ENCODE measurements at regions not wholly inside any gene's neighbourhood (a gene's known extent, or its start where the extent isn't known, plus 50 kb on each side); places are given as distances from the start of the nearest gene placed in this dataset.

DNA sequence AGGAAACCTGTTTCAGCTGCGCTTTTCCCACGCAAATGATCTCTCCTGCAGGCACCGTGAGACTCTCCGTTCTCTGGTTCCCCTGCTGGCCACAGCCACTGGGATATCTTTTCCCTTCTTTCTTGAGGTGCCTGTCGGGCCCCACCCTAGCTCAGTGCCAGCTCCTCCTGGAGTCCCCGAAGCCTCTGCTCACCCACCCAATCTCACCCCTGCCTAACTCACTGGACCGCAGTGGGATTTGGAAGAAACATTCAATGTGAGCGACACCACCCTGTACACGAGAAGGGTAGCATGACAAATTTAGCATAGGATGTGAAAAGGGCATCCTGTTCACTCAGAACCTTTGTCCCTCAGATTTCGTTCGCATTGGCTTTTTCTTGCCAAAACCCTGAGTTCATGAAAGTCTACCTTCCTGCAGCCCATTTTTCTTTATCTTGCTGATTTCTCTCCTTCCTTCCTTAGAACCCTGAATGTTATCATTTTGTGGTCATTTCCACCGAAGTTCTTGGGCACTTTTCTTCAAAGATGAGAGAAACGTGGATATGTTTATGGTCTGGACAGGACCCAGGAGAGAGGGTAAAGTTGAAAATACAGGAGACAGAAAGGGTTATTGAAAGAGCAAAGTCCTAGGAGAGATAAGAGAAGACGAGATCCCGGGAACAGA is 63.6 kb upstream of the ELK3 start:
- no peaks in the 10 kb centered on the region for H3K27me3 ChIP-seq (ENCODE audit: control insufficient read depth in 1 of 2, insufficient read depth in 2 of 2, low read length in 2 of 2)
- H3K36me3 ChIP-seq (ENCODE audit: control insufficient read depth in 2 of 2, insufficient read depth in 2 of 2, low read length in 1 of 2) = no peaks in the 10 kb centered on the region
- H3K27ac ChIP-seq (ENCODE audit: low read depth in 2 of 2, low read length in 1 of 2) = no peak overlapping the region

DNA sequence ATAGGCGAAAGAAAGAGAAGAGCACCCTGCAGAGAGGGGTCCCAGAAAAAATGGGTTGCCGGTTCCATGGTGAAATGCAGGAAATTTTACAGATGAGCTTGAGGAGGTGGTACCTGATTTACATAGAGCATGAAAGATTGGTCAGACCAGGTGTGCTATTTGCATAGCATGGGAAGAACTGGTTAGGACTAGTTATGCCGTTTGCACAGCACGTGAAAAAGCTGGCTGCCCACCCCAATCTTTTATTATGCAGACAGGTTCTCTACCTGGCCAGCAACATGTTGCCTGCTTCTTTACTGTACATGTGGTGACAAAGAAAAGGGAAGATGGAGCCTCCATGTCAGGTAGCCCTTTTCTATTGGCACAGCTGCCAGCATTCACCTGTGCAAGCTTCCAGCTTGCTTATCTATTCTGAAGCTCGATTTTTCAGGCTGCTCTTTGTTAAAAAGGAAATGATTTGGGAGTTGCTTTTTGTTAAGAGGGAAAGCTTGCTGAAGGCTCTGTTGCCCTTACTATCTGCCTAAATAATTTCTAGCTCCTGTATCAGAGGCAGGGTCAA is 62.9 kb upstream of the ELK3 start:
- Histone ChIP-seq H3K4me1 (ENCODE audit: control insufficient read depth in 2 of 2, insufficient read depth in 2 of 2, low read length in 1 of 2) (peaks cover 0 to 4% of the 10 kb centered on the region in 2 donors), H3K4me3 (ENCODE audit: low read depth in 1 of 2, low read length in 2 of 2) (no peak overlapping the region), H3K27ac (ENCODE audit: low read depth in 2 of 2, low read length in 1 of 2) (no peak overlapping the region), H3K9me3 (ENCODE audit: control insufficient read depth in 2 of 2, insufficient read depth in 1 of 2, low read depth in 1 of 2, low read length in 1 of 2) (no peaks in the 10 kb centered on the region), H3K36me3 (ENCODE audit: control insufficient read depth in 2 of 2, insufficient read depth in 2 of 2, low read length in 1 of 2) (no peaks in the 10 kb centered on the region), H3K27me3 (ENCODE audit: control insufficient read depth in 1 of 2, insufficient read depth in 2 of 2, low read length in 2 of 2) (no peaks in the 10 kb centered on the region)
- 40 to 48% methylated on average over 5 of the region's 5 CpGs for WGBS, 2 donors

More for the DNA sequence above, 63.6 kb upstream of the ELK3 start:
- H3K4me1 ChIP-seq (ENCODE audit: control insufficient read depth in 2 of 2, insufficient read depth in 2 of 2, low read length in 1 of 2) = no peaks in the 10 kb centered on the region
- H3K9me3 ChIP-seq (ENCODE audit: control insufficient read depth in 2 of 2, insufficient read depth in 1 of 2, low read depth in 1 of 2, low read length in 1 of 2) = no peaks in the 10 kb centered on the region
- H3K4me3 ChIP-seq (ENCODE audit: low read depth in 1 of 2, low read length in 2 of 2) = no peak overlapping the region
- WGBS, 2 donors = 70 to 73% methylated on average over 15 of the region's 15 CpGs

DNA sequence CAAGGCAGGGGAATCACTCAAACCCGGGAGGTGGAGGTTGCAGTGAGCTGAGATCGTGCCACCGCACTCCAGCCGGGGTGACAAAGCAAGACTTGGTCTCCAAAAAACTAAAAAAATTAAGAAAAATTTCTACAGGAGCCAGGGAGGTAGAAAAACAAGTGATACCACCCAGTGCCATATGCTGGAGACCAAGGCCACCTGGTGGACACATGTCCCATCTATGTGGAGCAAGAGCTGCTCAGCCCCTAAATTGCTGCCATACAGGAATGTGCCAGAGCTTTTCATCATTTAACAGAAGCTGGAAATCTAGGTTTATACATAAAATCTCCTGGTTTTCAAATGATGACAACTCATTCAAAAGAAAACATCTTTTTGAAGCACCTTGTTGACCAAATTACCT is 61.4 kb upstream of the ELK3 start:
- Histone ChIP-seq H3K36me3 (ENCODE audit: control insufficient read depth in 2 of 2, insufficient read depth in 2 of 2, low read length in 1 of 2) (no peaks in the 10 kb centered on the region), H3K27me3 (ENCODE audit: control insufficient read depth in 1 of 2, insufficient read depth in 2 of 2, low read length in 2 of 2) (no peaks in the 10 kb centered on the region), H3K4me3 (ENCODE audit: low read depth in 1 of 2, low read length in 2 of 2) (no peak overlapping the region), H3K4me1 (ENCODE audit: control insufficient read depth in 2 of 2, insufficient read depth in 2 of 2, low read length in 1 of 2) (peaks cover 0 to 5% of the 10 kb centered on the region in 2 donors), H3K27ac (ENCODE audit: low read depth in 2 of 2, low read length in 1 of 2) (no peak overlapping the region), H3K9me3 (ENCODE audit: control insufficient read depth in 2 of 2, insufficient read depth in 1 of 2, low read depth in 1 of 2, low read length in 1 of 2) (no peaks in the 10 kb centered on the region)
- WGBS, 2 donors = 94 to 97% methylated on average over 4 of the region's 4 CpGs

DNA sequence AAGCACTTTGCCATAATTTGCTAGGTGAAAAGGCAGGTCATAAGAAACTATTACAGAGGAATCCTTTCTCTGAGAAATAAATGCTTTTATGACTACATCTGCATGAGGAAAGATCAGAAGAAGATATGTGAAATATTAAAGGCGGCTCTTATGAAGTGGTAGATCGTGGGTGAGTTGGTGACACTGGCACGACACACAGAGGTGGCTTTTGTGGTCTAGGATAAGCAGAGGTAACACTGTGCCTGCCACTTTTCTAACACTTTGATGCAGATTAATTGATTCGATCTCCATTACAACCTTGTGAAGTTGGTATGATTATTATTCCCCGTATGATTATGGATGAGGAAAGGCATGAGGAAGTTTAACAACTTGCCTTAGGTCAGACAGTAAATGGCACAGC is 60.0 kb upstream of the ELK3 start:
- peaks cover 0 to 5% of the 10 kb centered on the region in 2 donors for H3K4me1 ChIP-seq (ENCODE audit: control insufficient read depth in 2 of 2, insufficient read depth in 2 of 2, low read length in 1 of 2)
- no peak overlapping the region for H3K4me3 ChIP-seq (ENCODE audit: low read depth in 1 of 2, low read length in 2 of 2)
- no peaks in the 10 kb centered on the region for H3K9me3 ChIP-seq (ENCODE audit: control insufficient read depth in 2 of 2, insufficient read depth in 1 of 2, low read depth in 1 of 2, low read length in 1 of 2)
- H3K27ac ChIP-seq (ENCODE audit: low read depth in 2 of 2, low read length in 1 of 2) = no peak overlapping the region
- no peaks in the 10 kb centered on the region for H3K27me3 ChIP-seq (ENCODE audit: control insufficient read depth in 1 of 2, insufficient read depth in 2 of 2, low read length in 2 of 2)
- 76 to 82% methylated on average over 5 of the region's 5 CpGs for WGBS, 2 donors
- H3K36me3 ChIP-seq (ENCODE audit: control insufficient read depth in 2 of 2, insufficient read depth in 2 of 2, low read length in 1 of 2) = no peaks in the 10 kb centered on the region

DNA sequence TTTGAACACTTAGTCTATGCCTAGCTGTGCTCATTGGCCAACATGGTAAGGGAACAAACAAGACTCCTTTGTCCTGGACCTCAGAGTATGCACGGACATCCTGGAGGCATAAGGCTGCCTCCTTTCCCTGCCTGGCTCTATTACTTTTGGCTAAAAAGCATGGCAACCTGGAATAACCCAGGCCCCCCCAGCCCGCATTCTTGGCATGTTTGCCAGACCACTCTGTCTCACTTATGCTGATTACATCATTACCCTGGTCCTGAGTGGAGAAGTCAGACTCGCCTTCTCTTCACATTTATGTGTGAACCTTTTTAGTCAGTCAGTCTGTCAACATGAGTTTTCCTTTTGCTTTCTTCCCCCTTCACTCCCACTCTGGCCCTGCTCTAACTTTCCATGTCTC is 58.0 kb upstream of the ELK3 start:
- Histone ChIP-seq H3K4me3 (ENCODE audit: low read depth in 1 of 2, low read length in 2 of 2) (no peak overlapping the region), H3K27ac (ENCODE audit: low read depth in 2 of 2, low read length in 1 of 2) (peak overlapping the region; percentile 44 to 66), H3K36me3 (ENCODE audit: control insufficient read depth in 2 of 2, insufficient read depth in 2 of 2, low read length in 1 of 2) (no peaks in the 10 kb centered on the region), H3K9me3 (ENCODE audit: control insufficient read depth in 2 of 2, insufficient read depth in 1 of 2, low read depth in 1 of 2, low read length in 1 of 2) (no peaks in the 10 kb centered on the region), H3K4me1 (ENCODE audit: control insufficient read depth in 2 of 2, insufficient read depth in 2 of 2, low read length in 1 of 2) (peaks cover 0 to 5% of the 10 kb centered on the region in 2 donors), H3K27me3 (ENCODE audit: control insufficient read depth in 1 of 2, insufficient read depth in 2 of 2, low read length in 2 of 2) (no peaks in the 10 kb centered on the region)
- WGBS, 2 donors = 69 to 74% methylated on average over 3 of the region's 3 CpGs

DNA sequence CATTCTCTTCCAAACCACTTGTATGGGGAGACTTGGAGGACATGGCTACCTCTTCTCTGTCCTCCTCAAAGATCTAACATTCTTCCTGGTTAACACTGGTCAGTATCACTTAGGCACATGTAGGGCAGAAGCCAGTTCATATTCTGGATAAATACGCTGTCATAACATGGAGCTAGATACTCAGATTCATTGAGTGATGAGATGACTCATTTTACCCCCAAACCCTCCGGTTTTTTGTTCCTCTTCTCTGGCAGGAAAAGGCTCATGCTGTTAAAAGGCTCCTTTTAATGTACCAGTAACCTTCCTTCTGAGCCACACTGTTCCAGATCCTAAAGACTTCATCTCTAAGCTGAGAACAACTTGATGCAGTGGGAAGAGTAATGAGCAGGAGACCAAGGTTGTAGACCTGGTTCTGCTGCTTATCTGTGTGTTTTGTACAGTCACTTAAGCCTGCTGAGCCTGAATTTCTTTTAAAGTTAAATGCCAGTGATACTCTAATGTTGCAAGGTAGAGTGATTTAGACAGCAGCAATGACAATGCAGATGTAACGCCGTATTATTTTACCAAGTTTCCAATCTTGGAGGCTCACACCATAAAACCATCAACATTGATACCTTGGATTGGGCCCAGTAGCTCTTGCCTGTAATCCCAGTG is 57.3 kb upstream of the ELK3 start:
- WGBS, 2 donors = 68% methylated on average over 4 of the region's 4 CpGs
- H3K9me3 ChIP-seq (ENCODE audit: control insufficient read depth in 2 of 2, insufficient read depth in 1 of 2, low read depth in 1 of 2, low read length in 1 of 2) = no peaks in the 10 kb centered on the region
- H3K27ac ChIP-seq (ENCODE audit: low read depth in 2 of 2, low read length in 1 of 2) = peak overlapping the region; percentile 59 to 84
- H3K27me3 ChIP-seq (ENCODE audit: control insufficient read depth in 1 of 2, insufficient read depth in 2 of 2, low read length in 2 of 2) = no peaks in the 10 kb centered on the region
- H3K4me3 ChIP-seq (ENCODE audit: low read depth in 1 of 2, low read length in 2 of 2) = no peak overlapping the region
- no peaks in the 10 kb centered on the region for H3K36me3 ChIP-seq (ENCODE audit: control insufficient read depth in 2 of 2, insufficient read depth in 2 of 2, low read length in 1 of 2)
- peaks cover 0 to 5% of the 10 kb centered on the region in 2 donors for H3K4me1 ChIP-seq (ENCODE audit: control insufficient read depth in 2 of 2, insufficient read depth in 2 of 2, low read length in 1 of 2)

DNA sequence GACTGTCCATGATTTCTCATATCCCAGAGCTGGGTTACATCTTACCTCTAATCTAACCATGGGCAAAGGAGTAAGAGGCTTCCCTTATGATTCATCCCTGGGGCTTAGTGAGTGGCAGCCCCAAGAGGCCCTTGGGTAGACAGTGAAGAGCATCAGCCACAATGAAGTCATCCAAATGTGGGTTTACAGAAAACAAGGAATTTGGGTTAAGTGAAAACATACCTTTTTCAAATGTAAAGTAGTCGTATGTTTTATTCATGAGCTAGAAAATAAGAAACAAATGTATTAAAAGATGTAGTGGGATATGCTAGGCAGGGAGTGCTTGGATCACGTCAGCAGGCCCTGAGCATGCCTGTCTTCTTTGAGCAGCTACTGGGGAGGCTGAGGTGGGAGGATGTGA is 54.0 kb upstream of the ELK3 start:
- Histone ChIP-seq H3K4me3 (ENCODE audit: low read depth in 1 of 2, low read length in 2 of 2) (no peak overlapping the region), H3K27me3 (ENCODE audit: control insufficient read depth in 1 of 2, insufficient read depth in 2 of 2, low read length in 2 of 2) (no peaks in the 10 kb centered on the region), H3K9me3 (ENCODE audit: control insufficient read depth in 2 of 2, insufficient read depth in 1 of 2, low read depth in 1 of 2, low read length in 1 of 2) (no peaks in the 10 kb centered on the region), H3K27ac (ENCODE audit: low read depth in 2 of 2, low read length in 1 of 2) (no peak overlapping the region), H3K36me3 (ENCODE audit: control insufficient read depth in 2 of 2, insufficient read depth in 2 of 2, low read length in 1 of 2) (no peaks in the 10 kb centered on the region), H3K4me1 (ENCODE audit: control insufficient read depth in 2 of 2, insufficient read depth in 2 of 2, low read length in 1 of 2) (peaks cover 0 to 5% of the 10 kb centered on the region in 2 donors)
- 87 to 88% methylated on average over 2 of the region's 2 CpGs for WGBS, 2 donors

DNA sequence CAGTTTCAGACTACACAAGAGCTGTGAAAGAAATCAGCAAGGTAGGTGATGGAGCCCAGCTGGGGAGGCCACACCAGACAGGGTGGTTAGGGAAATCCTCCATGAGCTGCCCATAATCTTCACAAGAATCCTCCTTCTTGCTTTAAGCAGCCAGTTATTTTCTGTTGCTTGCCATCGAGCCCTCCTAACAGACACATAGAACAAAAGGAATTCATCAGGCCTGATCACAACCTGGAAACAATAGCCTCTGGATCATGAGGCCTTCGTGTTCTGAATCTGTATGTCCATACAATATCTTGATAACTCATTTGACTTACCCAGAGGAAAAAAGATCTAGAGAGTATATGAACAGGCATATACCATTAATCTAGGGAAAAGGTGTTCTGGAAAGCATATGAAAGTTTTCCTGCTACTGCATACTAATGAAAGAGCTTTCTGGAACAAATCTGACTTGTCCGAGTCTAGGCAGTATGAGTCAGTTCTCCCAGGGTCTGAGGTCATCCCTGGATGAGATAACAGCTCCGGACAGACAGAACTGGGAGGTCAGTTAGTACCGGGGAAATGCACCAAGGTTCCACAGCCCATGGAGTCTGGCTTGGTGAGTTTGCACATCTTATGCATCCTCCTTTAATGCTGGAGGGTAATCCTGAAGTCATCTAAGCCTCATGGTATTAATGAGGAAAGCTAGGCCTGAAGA is 52.8 kb upstream of the ELK3 start:
- no peaks in the 10 kb centered on the region for H3K9me3 ChIP-seq (ENCODE audit: control insufficient read depth in 2 of 2, insufficient read depth in 1 of 2, low read depth in 1 of 2, low read length in 1 of 2)
- H3K27ac ChIP-seq (ENCODE audit: low read depth in 2 of 2, low read length in 1 of 2) = no peak overlapping the region
- no peak overlapping the region for H3K4me3 ChIP-seq (ENCODE audit: low read depth in 1 of 2, low read length in 2 of 2)
- WGBS, 2 donors = 75 to 76% methylated on average over 5 of the region's 5 CpGs
- no peaks in the 10 kb centered on the region for H3K27me3 ChIP-seq (ENCODE audit: control insufficient read depth in 1 of 2, insufficient read depth in 2 of 2, low read length in 2 of 2)
- no peaks in the 10 kb centered on the region for H3K36me3 ChIP-seq (ENCODE audit: control insufficient read depth in 2 of 2, insufficient read depth in 2 of 2, low read length in 1 of 2)
- peaks cover 0 to under 1% of the 10 kb centered on the region in 2 donors for H3K4me1 ChIP-seq (ENCODE audit: control insufficient read depth in 2 of 2, insufficient read depth in 2 of 2, low read length in 1 of 2)

DNA sequence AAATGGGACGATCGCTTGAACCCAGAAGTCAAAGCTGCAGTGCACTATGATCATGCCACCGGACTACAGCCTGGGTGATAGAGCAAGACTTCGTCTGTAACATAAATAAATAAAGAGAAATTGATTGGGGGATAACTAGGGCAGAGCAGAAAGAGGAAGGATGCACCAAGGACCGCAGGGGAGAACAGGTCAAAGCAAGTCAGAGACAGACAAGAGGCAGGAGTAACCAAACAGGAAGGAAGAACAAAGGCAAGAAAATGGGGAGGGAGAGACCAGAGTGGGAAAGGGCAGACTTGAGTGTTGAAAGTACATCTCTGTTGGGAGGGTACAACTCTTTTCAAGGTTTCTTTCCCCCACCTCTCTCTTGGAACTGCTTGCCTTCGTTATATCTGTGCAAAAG is 50.8 kb upstream of the ELK3 start:
- no peaks in the 10 kb centered on the region for H3K9me3 ChIP-seq (ENCODE audit: control insufficient read depth in 2 of 2, insufficient read depth in 1 of 2, low read depth in 1 of 2, low read length in 1 of 2)
- H3K27ac ChIP-seq (ENCODE audit: low read depth in 2 of 2, low read length in 1 of 2) = no peak overlapping the region
- WGBS, 2 donors = 54 to 61% methylated on average over 6 of the region's 6 CpGs
- no peak overlapping the region for H3K4me3 ChIP-seq (ENCODE audit: low read depth in 1 of 2, low read length in 2 of 2)
- no peaks in the 10 kb centered on the region for H3K36me3 ChIP-seq (ENCODE audit: control insufficient read depth in 2 of 2, insufficient read depth in 2 of 2, low read length in 1 of 2)
- no peaks in the 10 kb centered on the region for H3K4me1 ChIP-seq (ENCODE audit: control insufficient read depth in 2 of 2, insufficient read depth in 2 of 2, low read length in 1 of 2)
- no peaks in the 10 kb centered on the region for H3K27me3 ChIP-seq (ENCODE audit: control insufficient read depth in 1 of 2, insufficient read depth in 2 of 2, low read length in 2 of 2)
